Transverse colon (tissue), 3 donors: ENCODE measurements at regions not wholly inside any gene's neighbourhood (a gene's known extent, or its start where the extent isn't known, plus 50 kb on each side); places are given as distances from the start of the nearest gene placed in this dataset.

Source experiments
- CTCF ChIP-seq, 5 experiments: fragments of 200-600 bp in 3 of 5; fragments of 450-650 bp in 2 of 5; sonication (generic) in 3 of 5; IDR thresholded peaks; 1 replicate in 2 of 5; 2 replicates in 3 of 5; pipeline ENCODE4 v1.5.1; 2016 to 2017; ENCODE audit warnings: antibody characterized with exemption in 5 of 5, inconsistent platforms in 3 of 5, mild to moderate bottlenecking in 2 of 5, moderate library complexity in 1 of 5
- EP300 ChIP-seq: sonication (generic); formaldehyde crosslinking; IDR thresholded peaks from one replicate; pipeline ENCODE4 v1.6.1; 2017; ENCODE audit warnings: antibody characterized with exemption, low read depth

GRCh38 chr20:19838468-19838867 lies 80.4 kb downstream of the RIN2 start:
- no peak for TF ChIP-seq CTCF (IDR thresholded peaks at IDR 0.05)
- TF ChIP-seq EP300, result no peak
